Body of pancreas (tissue), 4 donors: ENCODE measurements at regions not wholly inside any gene's neighbourhood (a gene's known extent, or its start where the extent isn't known, plus 50 kb on each side); places are given as distances from the start of the nearest gene placed in this dataset.

Source experiments
- CTCF ChIP-seq, 7 experiments: fragments of 450-650 bp in 4 of 7; fragments of 200-600 bp in 3 of 7; sonication (generic) in 3 of 7; IDR thresholded peaks; one replicate each; pipeline ENCODE4 v1.5.1; 2016 to 2019; ENCODE audit warnings: antibody characterized with exemption in 7 of 7
- POLR2A ChIP-seq, 3 donors: fragments of 450-650 bp; IDR thresholded peaks; one replicate each; pipeline ENCODE4 v1.6.1; 2016; ENCODE audit warnings: antibody characterized with exemption in 3 of 3, mild to moderate bottlenecking in 2 of 3

GRCh38 chr13:42699912-42700311 is 81.5 kb upstream of the FAM216B start:
- no peak for TF ChIP-seq POLR2A (IDR thresholded peaks at IDR 0.05)
- no peak for TF ChIP-seq CTCF (IDR thresholded peaks at IDR 0.05)
